ENCODE measurements at regions not wholly inside any gene's neighbourhood (a gene's known extent, or its start where the extent isn't known, plus 50 kb on each side); places are given as distances from the start of the nearest gene placed in this dataset.

DNA sequence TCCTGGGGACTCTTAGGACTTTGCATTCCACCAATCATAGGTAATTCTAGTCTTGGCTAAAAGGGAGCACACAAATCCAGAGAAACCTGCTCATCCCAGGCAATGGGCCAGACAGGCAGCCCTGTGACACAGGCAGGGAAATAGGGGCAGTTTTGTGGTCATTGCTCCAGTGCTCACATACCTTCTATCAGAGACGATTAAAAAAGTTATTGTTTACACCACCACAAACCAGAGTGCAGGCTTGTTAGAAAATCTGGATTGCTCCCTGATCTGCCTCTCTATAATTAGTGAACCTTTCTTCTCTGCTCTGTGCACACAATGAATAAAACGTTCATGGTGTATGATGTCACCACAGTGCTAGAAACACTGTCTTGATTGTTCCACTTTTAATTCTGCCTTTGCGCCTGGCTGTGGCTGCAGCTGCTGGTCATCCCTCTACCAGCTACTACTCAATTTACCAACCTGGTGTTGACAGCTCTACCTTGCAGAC is 121.6 kb upstream of the SPATA13 start:
- H3K27ac ChIP-seq (ENCODE audit: insufficient read length, low read depth, low read length) = no peak overlapping the region
- H3K27ac Mint-ChIP-seq = no peak overlapping the region

More for the DNA sequence above, 121.6 kb upstream of the SPATA13 start:
- Histone ChIP-seq H3K27me3 (ENCODE audit: insufficient read depth, low read length) (no peaks in the 10 kb centered on the region; the same call in 1 of the 2 replicates), H3K4me2 (ENCODE audit: insufficient read depth, insufficient read length, low read length) (no peak overlapping the region), H2AK5ac (ENCODE audit: insufficient read length, low read length) (no peak overlapping the region), H3K79me2 (ENCODE audit: insufficient read depth, low read length) (no peaks in the 10 kb centered on the region), H3K4me1 (ENCODE audit: insufficient read depth, low read length) (peaks cover 2% of the 10 kb centered on the region), H4K91ac (ENCODE audit: insufficient read length, low read depth, low read length) (no peak overlapping the region), H3T11ph (ENCODE audit: low read length) (no peak overlapping the region), H2BK12ac (ENCODE audit: insufficient read length, low read depth, low read length) (no peak overlapping the region), H3K14ac (ENCODE audit: insufficient read depth, low read length) (no peak overlapping the region), H3K9ac (ENCODE audit: extremely low read depth, insufficient read length, low read length) (no peak overlapping the region), H3K4ac (ENCODE audit: low read depth, low read length) (no peak overlapping the region), H2BK120ac (ENCODE audit: low read depth, low read length, poor library complexity, severe bottlenecking) (no peak overlapping the region), H2BK15ac (ENCODE audit: low read depth, low read length) (no peak overlapping the region), H4K20me1 (ENCODE audit: control insufficient read depth, insufficient read depth, insufficient read length) (no peaks in the 10 kb centered on the region), H3K56ac (ENCODE audit: insufficient read length, low read depth, low read length) (no peak overlapping the region), H4K8ac (replicated peaks; ENCODE audit: insufficient read length, low read depth, low read length) (no peak overlapping the region), H3K23ac (ENCODE audit: insufficient read length, low read depth, low read length) (no peak overlapping the region), H3K23me2 (ENCODE audit: insufficient read length, low read depth, low read length, poor library complexity, severe bottlenecking) (no peaks in the 10 kb centered on the region), H3K9me3 (ENCODE audit: control insufficient read depth, low read depth, low read length) (no peaks in the 10 kb centered on the region), H2BK5ac (ENCODE audit: insufficient read length, low read length) (no peak overlapping the region), H3K18ac (ENCODE audit: insufficient read length, low read depth, low read length) (no peak overlapping the region), H4K5ac (ENCODE audit: insufficient read length, low read depth, low read length) (no peak overlapping the region), H2AFZ (ENCODE audit: low read length) (no peak overlapping the region), H2BK20ac (ENCODE audit: low read depth, low read length, poor library complexity, severe bottlenecking) (no peak overlapping the region), H3K79me1 (ENCODE audit: insufficient read depth, low read depth, low read length, poor library complexity, severe bottlenecking) (no peaks in the 10 kb centered on the region)
- WGBS (ENCODE audit: extremely low coverage, insufficient read length, low lambda C conversion rate) = no CpG with 5 or more reads among the region's 3 CpGs
- Mint-ChIP-seq H3K36me3 (ENCODE audit: insufficient read depth in 1 of 3, low read depth in 3 of 3) (no peaks in the 10 kb centered on the region), H3K9me3 (no peaks in the 10 kb centered on the region; a peak in 1 of 5 replicates), H3K4me3 (no peak overlapping the region), H3K4me1 (peaks cover 33 to 41% of the 10 kb centered on the region in 2 experiments), H3K27me3 (ENCODE audit: low read depth) (peaks cover 69% of the 10 kb centered on the region)
- DNase-seq = no peak
- TF ChIP-seq, protein P1, sequence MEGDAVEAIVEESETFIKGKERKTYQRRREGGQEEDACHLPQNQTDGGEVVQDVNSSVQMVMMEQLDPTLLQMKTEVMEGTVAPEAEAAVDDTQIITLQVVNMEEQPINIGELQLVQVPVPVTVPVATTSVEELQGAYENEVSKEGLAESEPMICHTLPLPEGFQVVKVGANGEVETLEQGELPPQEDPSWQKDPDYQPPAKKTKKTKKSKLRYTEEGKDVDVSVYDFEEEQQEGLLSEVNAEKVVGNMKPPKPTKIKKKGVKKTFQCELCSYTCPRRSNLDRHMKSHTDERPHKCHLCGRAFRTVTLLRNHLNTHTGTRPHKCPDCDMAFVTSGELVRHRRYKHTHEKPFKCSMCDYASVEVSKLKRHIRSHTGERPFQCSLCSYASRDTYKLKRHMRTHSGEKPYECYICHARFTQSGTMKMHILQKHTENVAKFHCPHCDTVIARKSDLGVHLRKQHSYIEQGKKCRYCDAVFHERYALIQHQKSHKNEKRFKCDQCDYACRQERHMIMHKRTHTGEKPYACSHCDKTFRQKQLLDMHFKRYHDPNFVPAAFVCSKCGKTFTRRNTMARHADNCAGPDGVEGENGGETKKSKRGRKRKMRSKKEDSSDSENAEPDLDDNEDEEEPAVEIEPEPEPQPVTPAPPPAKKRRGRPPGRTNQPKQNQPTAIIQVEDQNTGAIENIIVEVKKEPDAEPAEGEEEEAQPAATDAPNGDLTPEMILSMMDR (conservative IDR thresholded peaks at IDR 0.05) = no peak
